Right lobe of liver (tissue), 4 donors: ENCODE measurements at regions not wholly inside any gene's neighbourhood (a gene's known extent, or its start where the extent isn't known, plus 50 kb on each side); places are given as distances from the start of the nearest gene placed in this dataset.

Experiments used
- POLR2A ChIP-seq: fragments of 450-650 bp; IDR thresholded peaks from one replicate; pipeline ENCODE4 v1.6.1; 2017; ENCODE audit warnings: antibody characterized with exemption, mild to moderate bottlenecking
- TF ChIP-seq, protein P1 (sequence below), 4 donors: fragments of 200-600 bp in 3 of 4; fragments of 450-650 bp in 1 of 4; IDR thresholded peaks; one replicate each; pipeline versions ENCODE4 v1.5.1 to v1.8.0; 2016 to 2022; ENCODE audit warnings: antibody characterized with exemption in 4 of 4, mild to moderate bottlenecking in 2 of 4
- donor health status: DM: no; HTN: no; CAD: no.
- donor health status: DM: no; HTN: no; CAD: no.
- donor health status: DM: no; HTN: yes; CAD: no.

- no peak for TF ChIP-seq POLR2A
- TF ChIP-seq, protein P1, sequence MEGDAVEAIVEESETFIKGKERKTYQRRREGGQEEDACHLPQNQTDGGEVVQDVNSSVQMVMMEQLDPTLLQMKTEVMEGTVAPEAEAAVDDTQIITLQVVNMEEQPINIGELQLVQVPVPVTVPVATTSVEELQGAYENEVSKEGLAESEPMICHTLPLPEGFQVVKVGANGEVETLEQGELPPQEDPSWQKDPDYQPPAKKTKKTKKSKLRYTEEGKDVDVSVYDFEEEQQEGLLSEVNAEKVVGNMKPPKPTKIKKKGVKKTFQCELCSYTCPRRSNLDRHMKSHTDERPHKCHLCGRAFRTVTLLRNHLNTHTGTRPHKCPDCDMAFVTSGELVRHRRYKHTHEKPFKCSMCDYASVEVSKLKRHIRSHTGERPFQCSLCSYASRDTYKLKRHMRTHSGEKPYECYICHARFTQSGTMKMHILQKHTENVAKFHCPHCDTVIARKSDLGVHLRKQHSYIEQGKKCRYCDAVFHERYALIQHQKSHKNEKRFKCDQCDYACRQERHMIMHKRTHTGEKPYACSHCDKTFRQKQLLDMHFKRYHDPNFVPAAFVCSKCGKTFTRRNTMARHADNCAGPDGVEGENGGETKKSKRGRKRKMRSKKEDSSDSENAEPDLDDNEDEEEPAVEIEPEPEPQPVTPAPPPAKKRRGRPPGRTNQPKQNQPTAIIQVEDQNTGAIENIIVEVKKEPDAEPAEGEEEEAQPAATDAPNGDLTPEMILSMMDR (IDR thresholded peaks at IDR 0.05): no peak
Observed at GRCh38 chr2:49514201-49514600, 359.9 kb upstream of the FSHR start.
